ENCODE measurements at regions not wholly inside any gene's neighbourhood (a gene's known extent, or its start where the extent isn't known, plus 50 kb on each side); places are given as distances from the start of the nearest gene placed in this dataset.

- no peak overlapping the region for H3K4me2 ChIP-seq (replicated peaks; ENCODE audit: extremely low read depth, low read length, poor library complexity, severe bottlenecking)
- WGBS (ENCODE audit: insufficient coverage): no CpG with 5 or more reads among the region's 4 CpGs
- no peaks in the 10 kb centered on the region for H3K9me3 ChIP-seq (replicated peaks in 1 of 2; ENCODE audit: control insufficient read depth in 1 of 2, insufficient read depth in 1 of 2, low read length in 2 of 2)
- H4K20me1 ChIP-seq (ENCODE audit: insufficient read depth, low read length): no peaks in the 10 kb centered on the region
- H3K4me1 ChIP-seq (ENCODE audit: control insufficient read depth in 1 of 2, insufficient read depth in 2 of 2, low read length in 2 of 2): no peaks in the 10 kb centered on the region
- H3K27ac Mint-ChIP-seq: no peak overlapping the region
- intact Hi-C loops (cut with micrococcal nuclease): no loop called here
- no peaks in the 10 kb centered on the region for H3K36me3 Mint-ChIP-seq
- no peaks in the 10 kb centered on the region for H3K36me3 ChIP-seq (replicated peaks in 1 of 2; ENCODE audit: control insufficient read depth in 1 of 2, insufficient read depth in 2 of 2, low read length in 2 of 2)
- no peaks in the 10 kb centered on the region for H3K79me2 ChIP-seq (ENCODE audit: insufficient read depth, low read length)
- H3K27me3 Mint-ChIP-seq (ENCODE audit: low read depth in 3 of 3): no peaks in the 10 kb centered on the region
- no peak overlapping the region for H3K27ac ChIP-seq (ENCODE audit: low read depth in 1 of 2, low read length in 2 of 2)
- no peak for TF ChIP-seq CTCF (IDR thresholded peaks at IDR 0.05)
- H3K9me3 Mint-ChIP-seq: no peaks in the 10 kb centered on the region
- no peak for DNase-seq
- no peak overlapping the region for H3K4me3 Mint-ChIP-seq
- no peaks in the 10 kb centered on the region for H3K27me3 ChIP-seq (ENCODE audit: control insufficient read depth in 2 of 2, insufficient read depth in 2 of 2, low read length in 2 of 2)
- H3K4me3 ChIP-seq (replicated peaks in 1 of 3; ENCODE audit: low read depth in 2 of 3, low read length in 3 of 3): no peak overlapping the region
- H2AFZ ChIP-seq (ENCODE audit: insufficient read depth, low read depth, low read length, poor library complexity, severe bottlenecking): no peak overlapping the region
- H3K4me1 Mint-ChIP-seq: no peaks in the 10 kb centered on the region
- no peak overlapping the region for H3K9ac ChIP-seq (ENCODE audit: insufficient read depth, low read length, poor library complexity, severe bottlenecking)
These were observed 1601.7 kb upstream of the TENM3 start for GRCh38 chr4:180641495-180641894.

GRCh38 chr4:180642732-180643131 lies 1600.5 kb upstream of the TENM3 start:
- Mint-ChIP-seq H3K36me3 (no peaks in the 10 kb centered on the region), H3K27ac (no peak overlapping the region), H3K27me3 (ENCODE audit: low read depth in 3 of 3) (no peaks in the 10 kb centered on the region), H3K9me3 (no peaks in the 10 kb centered on the region), H3K4me1 (no peaks in the 10 kb centered on the region), H3K4me3 (no peak overlapping the region)
- Histone ChIP-seq H3K9me3 (replicated peaks in 1 of 2; ENCODE audit: control insufficient read depth in 1 of 2, insufficient read depth in 1 of 2, low read length in 2 of 2) (no peaks in the 10 kb centered on the region), H3K9ac (ENCODE audit: insufficient read depth, low read length, poor library complexity, severe bottlenecking) (no peak overlapping the region), H3K27ac (ENCODE audit: low read depth in 1 of 2, low read length in 2 of 2) (no peak overlapping the region), H3K4me3 (replicated peaks in 1 of 3; ENCODE audit: low read depth in 2 of 3, low read length in 3 of 3) (no peak overlapping the region), H4K20me1 (ENCODE audit: insufficient read depth, low read length) (no peaks in the 10 kb centered on the region), H3K4me2 (replicated peaks; ENCODE audit: extremely low read depth, low read length, poor library complexity, severe bottlenecking) (no peak overlapping the region), H3K27me3 (ENCODE audit: control insufficient read depth in 2 of 2, insufficient read depth in 2 of 2, low read length in 2 of 2) (no peaks in the 10 kb centered on the region), H3K79me2 (ENCODE audit: insufficient read depth, low read length) (no peaks in the 10 kb centered on the region), H2AFZ (ENCODE audit: insufficient read depth, low read depth, low read length, poor library complexity, severe bottlenecking) (no peak overlapping the region), H3K36me3 (replicated peaks in 1 of 2; ENCODE audit: control insufficient read depth in 1 of 2, insufficient read depth in 2 of 2, low read length in 2 of 2) (no peaks in the 10 kb centered on the region), H3K4me1 (ENCODE audit: control insufficient read depth in 1 of 2, insufficient read depth in 2 of 2, low read length in 2 of 2) (no peaks in the 10 kb centered on the region)
- 100% methylated on average over 1 of the region's 9 CpGs for WGBS (ENCODE audit: insufficient coverage)
- intact Hi-C loops (cut with micrococcal nuclease): no loop called here
- no peak for TF ChIP-seq CTCF (IDR thresholded peaks at IDR 0.05)
- DNase-seq: no peak

All from CD14-positive monocyte (primary cell).